MM.1S (cell line): ENCODE measurements at regions not wholly inside any gene's neighbourhood (a gene's known extent, or its start where the extent isn't known, plus 50 kb on each side); places are given as distances from the start of the nearest gene placed in this dataset.

Experiments used
- DNase-seq: peaks from one replicate; pipeline ENCODE4 v3.0.0-alpha.2; 2015
- H2AFZ ChIP-seq: fragments of 300-600 bp; sonication (generic); 2 replicates; pipeline ENCODE4 v1.6.0; 2016; ENCODE audit warnings: antibody characterized with exemption, low read length
- H3F3A ChIP-seq: fragments of 300-600 bp; sonication (generic); 2 replicates; pipeline ENCODE4 v1.6.1; 2016; ENCODE audit warnings: mild to moderate bottlenecking, antibody characterized with exemption, low read length, moderate library complexity, mixed read lengths; ENCODE audit not compliant: insufficient read depth
- H3K27ac ChIP-seq: fragments of 300-600 bp; sonication (generic); 2 replicates; pipeline ENCODE4 v1.5.1; 2016; ENCODE audit warnings: mild to moderate bottlenecking, low read length
- H3K27me3 ChIP-seq: fragments of 300-600 bp; sonication (generic); replicated peaks from 2 replicates; pipeline ENCODE4 v1.6.0; 2016; ENCODE audit warnings: low read length; ENCODE audit not compliant: insufficient read depth
- H3K36me3 ChIP-seq: fragments of 300-600 bp; sonication (generic); replicated peaks from 2 replicates; pipeline ENCODE4 v1.6.1; 2016; ENCODE audit warnings: mild to moderate bottlenecking, low read length, mixed read lengths; ENCODE audit not compliant: insufficient read depth
- H3K4me1 ChIP-seq: fragments of 300-600 bp; sonication (generic); 2 replicates; pipeline ENCODE4 v1.6.1; 2016; ENCODE audit warnings: low read length, mixed read lengths
- H3K4me2 ChIP-seq: fragments of 300-600 bp; sonication (generic); 2 replicates; pipeline ENCODE4 v1.6.0; 2016; ENCODE audit warnings: low read depth, low read length
- H3K4me3 ChIP-seq: fragments of 300-600 bp; sonication (generic); 2 replicates; pipeline ENCODE4 v1.5.1; 2016; ENCODE audit warnings: low read length, mixed read lengths
- H3K79me2 ChIP-seq: fragments of 300-600 bp; sonication (generic); 2 replicates; pipeline ENCODE4 v1.6.1; 2016; ENCODE audit warnings: mixed run types, low read length, mixed read lengths
- H3K9ac ChIP-seq: fragments of 300-600 bp; sonication (generic); 2 replicates; pipeline ENCODE4 v1.6.1; 2016; ENCODE audit warnings: low read length, mixed read lengths
- H3K9me2 ChIP-seq: fragments of 300-600 bp; sonication (generic); replicated peaks from 2 replicates; pipeline ENCODE4 v1.6.1; 2016; ENCODE audit warnings: mild to moderate bottlenecking, low read length, mixed read lengths; ENCODE audit not compliant: insufficient read depth
- H3K9me3 ChIP-seq: fragments of 300-600 bp; sonication (generic); replicated peaks from 2 replicates; pipeline ENCODE4 v1.6.1; 2016; ENCODE audit warnings: mild to moderate bottlenecking, low read length, mixed read lengths; ENCODE audit not compliant: insufficient read depth
- H4K20me1 ChIP-seq: fragments of 300-600 bp; sonication (generic); 2 replicates; pipeline ENCODE4 v1.6.1; 2016; ENCODE audit warnings: mild to moderate bottlenecking, low read length, moderate library complexity, mixed read lengths; ENCODE audit not compliant: insufficient read depth
- CTCF ChIP-seq: fragments of 300-600 bp; sonication (generic); IDR thresholded peaks from 2 replicates; pipeline ENCODE4 v1.5.1; 2016; ENCODE audit warnings: antibody characterized with exemption, low read length, mixed read lengths
- EZH2 ChIP-seq: fragments of 300-600 bp; sonication (generic); optimal IDR thresholded peaks from 2 replicates; pipeline ENCODE3; 2017; ENCODE audit warnings: low read depth, mild to moderate bottlenecking, antibody characterized with exemption, low read length, mixed read lengths
- EZH2phosphoT487 ChIP-seq: fragments of 300-600 bp; sonication (generic); IDR thresholded peaks from 2 replicates; pipeline ENCODE4 v1.6.1; 2018; ENCODE audit warnings: antibody characterized with exemption, low read length

- no peak overlapping the region for H2AFZ ChIP-seq
- H3F3A ChIP-seq, result no peaks in the 10 kb centered on the region
- H3K36me3 ChIP-seq, result no peaks in the 10 kb centered on the region
- H3K4me3 ChIP-seq, result no peak overlapping the region
- no peaks in the 10 kb centered on the region for H3K9me3 ChIP-seq
- no peaks in the 10 kb centered on the region for H3K9me2 ChIP-seq
- TF ChIP-seq EZH2phosphoT487 (no peak), EZH2 (no peak), CTCF (no peak)
- no peak overlapping the region for H3K9ac ChIP-seq
- no peak overlapping the region for H3K27ac ChIP-seq
- H3K4me1 ChIP-seq, result no peaks in the 10 kb centered on the region
- peak overlapping the region; percentile 20; the same call in 1 of the 2 replicates for H3K4me2 ChIP-seq
- H4K20me1 ChIP-seq, result no peaks in the 10 kb centered on the region
- DNase-seq, result no peak
- no peaks in the 10 kb centered on the region for H3K79me2 ChIP-seq
- no peaks in the 10 kb centered on the region for H3K27me3 ChIP-seq
Measured at GRCh38 chr21:28455253-28455600, 537.5 kb downstream of the LTN1 start.

DNA sequence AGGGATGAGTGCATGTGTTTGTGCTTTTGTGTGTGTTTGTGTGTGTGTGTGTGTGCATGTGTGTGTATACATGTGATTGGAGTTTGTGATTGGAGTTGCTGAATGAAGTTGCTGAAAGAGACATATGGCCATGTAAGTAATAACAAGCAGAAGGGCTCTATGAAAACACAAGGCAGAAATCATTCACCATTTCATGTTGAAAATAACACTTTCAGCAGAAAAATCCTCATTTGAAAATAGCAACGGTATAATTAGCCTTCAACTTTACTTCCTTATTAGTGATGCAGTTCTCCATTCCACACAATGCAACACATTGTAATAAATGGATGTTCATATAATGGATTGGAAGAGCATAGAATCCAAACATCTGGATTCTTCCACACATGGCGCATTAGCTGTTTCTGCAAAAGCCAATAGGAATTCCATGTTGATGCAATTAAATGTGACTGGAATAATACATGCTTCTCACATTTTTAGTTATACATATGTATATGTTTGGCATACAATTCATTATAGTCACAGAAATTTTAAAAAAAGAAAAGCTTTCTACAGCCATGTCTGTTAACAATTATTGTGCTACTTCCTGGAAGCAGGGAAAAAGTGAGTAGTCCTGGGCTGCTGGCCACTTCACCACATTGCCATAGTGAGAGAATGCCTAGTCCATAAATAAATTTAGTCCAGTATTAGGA is 538.0 kb downstream of the LTN1 start:
- Histone ChIP-seq H3K4me3 (no peak overlapping the region), H3K9me3 (no peaks in the 10 kb centered on the region), H3K79me2 (no peaks in the 10 kb centered on the region), H4K20me1 (no peaks in the 10 kb centered on the region), H3K9me2 (no peaks in the 10 kb centered on the region), H3K27ac (no peak overlapping the region), H2AFZ (no peak overlapping the region), H3F3A (no peaks in the 10 kb centered on the region), H3K27me3 (no peaks in the 10 kb centered on the region), H3K4me1 (no peaks in the 10 kb centered on the region), H3K4me2 (no peak overlapping the region), H3K9ac (no peak overlapping the region), H3K36me3 (no peaks in the 10 kb centered on the region)
- no peak for DNase-seq
- TF ChIP-seq EZH2 (no peak), CTCF (no peak), EZH2phosphoT487 (no peak)

GRCh38 chr21:28447462-28447861 is 545.2 kb downstream of the LTN1 start:
- no peaks in the 10 kb centered on the region for H4K20me1 ChIP-seq
- H2AFZ ChIP-seq, result no peak overlapping the region
- no peak overlapping the region for H3K27ac ChIP-seq
- no peak overlapping the region for H3K4me3 ChIP-seq
- H3F3A ChIP-seq, result no peaks in the 10 kb centered on the region
- H3K9me3 ChIP-seq, result no peaks in the 10 kb centered on the region
- H3K4me1 ChIP-seq, result no peaks in the 10 kb centered on the region
- TF ChIP-seq EZH2phosphoT487, result no peak
- no peak for TF ChIP-seq CTCF
- H3K79me2 ChIP-seq, result no peaks in the 10 kb centered on the region
- H3K36me3 ChIP-seq, result no peaks in the 10 kb centered on the region
- DNase-seq, result no peak
- no peak overlapping the region for H3K4me2 ChIP-seq
- no peak overlapping the region for H3K9ac ChIP-seq
- no peaks in the 10 kb centered on the region for H3K27me3 ChIP-seq
- no peaks in the 10 kb centered on the region for H3K9me2 ChIP-seq
